ENCODE measurements at regions not wholly inside any gene's neighbourhood (a gene's known extent, or its start where the extent isn't known, plus 50 kb on each side); places are given as distances from the start of the nearest gene placed in this dataset.
"Not testable (repeated sequence)": the region's sequence is repeated elsewhere in the genome, so short reads cannot be mapped to it uniquely, and the experiment has no call there.

GRCh38 chr10:76616666-76617065, 1020.9 kb downstream of the KCNMA1 start:
- not testable (repeated sequence) for FAIRE-seq; DNase-seq (ENCODE audit: low spot score)

GRCh38 chr10:76615049-76615448, 1022.6 kb downstream of the KCNMA1 start:
- FAIRE-seq (no peak), DNase-seq (ENCODE audit: low spot score) (no peak)

Data from urothelium cell line (cell line).